SH-SY5Y (cell line): ENCODE measurements at regions not wholly inside any gene's neighbourhood (a gene's known extent, or its start where the extent isn't known, plus 50 kb on each side); places are given as distances from the start of the nearest gene placed in this dataset.

ENCODE experiments used
- GATA2 ChIP-seq: IDR thresholded peaks from 2 replicates; pipeline ENCODE4 v1.6.1; 2011; ENCODE audit warnings: mild to moderate bottlenecking, low read depth, low read length
- GATA3 ChIP-seq: IDR thresholded peaks from 2 replicates; pipeline ENCODE4 v1.6.1; 2011; ENCODE audit warnings: low read depth, mild to moderate bottlenecking, low read length, moderate library complexity

DNA sequence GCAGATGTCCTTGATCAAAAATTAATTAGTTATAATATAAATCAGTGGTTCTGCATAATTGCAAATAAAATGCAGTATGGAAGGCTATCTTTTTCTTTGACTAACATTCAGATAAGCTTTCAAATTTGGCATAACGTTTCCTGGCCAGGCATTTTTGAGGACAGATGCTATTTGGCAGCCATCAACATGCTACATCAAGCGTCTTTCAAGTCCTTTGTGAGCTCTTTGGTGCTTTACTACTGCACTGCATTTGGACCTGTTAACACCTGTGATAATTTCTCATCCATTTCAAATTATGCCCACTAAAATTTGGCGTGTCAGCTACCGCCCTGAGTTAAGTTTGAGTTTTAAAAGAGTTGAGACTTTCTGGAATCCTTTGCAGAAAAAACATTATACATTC lies 545.7 kb downstream of the STK39 start:
- TF ChIP-seq GATA3 (no peak), GATA2 (no peak)

DNA sequence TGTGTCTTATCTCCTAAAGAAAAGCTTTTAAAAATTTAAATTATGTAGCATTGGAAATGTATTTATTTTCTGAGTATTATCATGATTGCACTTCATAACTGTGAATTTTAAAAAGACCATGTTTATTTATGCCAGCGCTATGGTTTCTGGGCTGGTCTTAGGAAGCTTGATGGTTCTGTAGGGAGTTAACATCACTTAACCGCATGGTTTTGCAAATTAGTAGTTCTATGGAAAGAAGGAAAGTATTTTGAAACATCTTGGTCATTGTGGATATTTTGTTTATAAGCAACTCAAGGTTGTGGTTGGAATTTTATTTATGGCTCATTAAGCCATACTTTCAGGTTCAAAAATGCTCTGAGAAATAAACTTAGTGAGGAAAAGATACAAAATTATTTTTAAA lies 549.4 kb downstream of the STK39 start:
- no peak for TF ChIP-seq GATA3
- TF ChIP-seq GATA2, result no peak

DNA sequence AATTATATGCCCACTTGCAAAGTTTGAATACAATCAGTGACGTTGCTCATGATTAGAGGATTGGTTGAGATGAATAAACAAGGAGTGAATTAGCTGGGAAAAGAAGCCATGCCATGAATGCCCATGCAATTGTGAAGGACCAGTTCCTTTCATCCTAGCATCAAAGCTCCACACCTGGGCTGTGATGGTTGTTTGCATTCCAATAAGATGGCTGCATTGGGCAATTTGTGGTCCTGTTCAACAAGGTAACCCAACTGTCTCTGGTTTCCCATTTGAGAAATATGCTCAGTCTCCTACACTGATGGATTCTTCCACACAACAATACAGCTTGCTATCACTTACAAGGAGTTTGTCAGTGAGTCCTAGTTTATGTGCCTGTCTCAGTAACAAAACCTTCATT lies 550.2 kb downstream of the STK39 start:
- no peak for TF ChIP-seq GATA3
- TF ChIP-seq GATA2, result no peak

DNA sequence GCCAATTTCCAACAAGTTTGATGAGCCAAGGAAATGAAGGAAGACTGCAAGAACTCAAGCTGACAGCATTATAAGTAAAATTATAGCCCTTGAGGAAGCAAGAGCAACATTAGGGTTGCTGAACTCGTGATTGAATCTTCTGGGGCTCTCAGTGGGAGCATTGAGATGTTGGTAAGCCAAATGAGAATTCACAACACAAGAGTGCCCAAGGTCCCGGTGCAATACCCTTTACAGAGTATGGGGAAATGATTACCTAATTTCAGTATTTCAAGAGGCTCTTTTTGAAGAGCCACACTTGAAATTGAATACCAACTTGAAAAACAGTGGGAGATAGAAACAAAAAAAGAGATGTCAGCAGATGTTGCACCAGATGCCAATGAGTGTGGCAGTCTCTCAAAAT lies 554.5 kb downstream of the STK39 start:
- TF ChIP-seq GATA3 (no peak), GATA2 (no peak)

DNA sequence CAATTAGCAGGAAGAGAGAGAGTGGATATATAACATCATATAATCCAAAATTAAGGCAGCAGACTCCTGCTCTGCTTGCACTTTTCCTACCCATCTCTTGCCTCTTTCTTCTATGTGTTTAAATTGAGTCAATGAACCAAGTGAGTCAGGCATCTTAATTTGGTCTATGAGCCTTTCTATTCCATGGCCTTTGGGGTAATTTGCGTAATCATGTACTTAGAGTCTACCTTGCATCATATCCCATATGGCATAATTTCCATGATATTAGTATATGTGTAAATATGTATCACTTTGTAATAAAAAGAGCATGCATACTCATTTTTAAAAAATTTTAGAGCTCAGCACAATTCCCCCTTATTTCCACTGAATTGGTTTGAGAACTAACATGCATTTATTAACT lies 555.2 kb downstream of the STK39 start:
- TF ChIP-seq GATA2 (no peak), GATA3 (no peak)

DNA sequence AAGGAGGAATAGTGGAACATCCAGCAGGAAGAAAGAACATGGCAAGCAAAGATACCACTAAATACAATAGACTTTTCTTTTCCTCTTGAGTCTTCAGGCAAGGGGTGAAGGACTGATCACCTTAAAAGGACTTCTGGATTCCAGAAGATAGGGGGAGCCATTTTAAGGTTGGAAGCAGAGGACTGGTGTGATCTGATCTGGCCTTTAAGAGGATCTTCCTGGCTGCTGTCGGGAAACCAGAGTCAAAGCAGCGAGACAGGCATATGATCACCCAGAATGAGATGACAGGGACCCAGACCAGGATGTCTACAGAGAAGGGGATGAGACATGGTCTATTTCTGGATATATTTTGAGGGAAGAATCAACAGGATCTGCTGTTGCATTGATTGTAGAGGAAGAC lies 558.0 kb downstream of the STK39 start:
- no peak for TF ChIP-seq GATA2
- no peak for TF ChIP-seq GATA3

DNA sequence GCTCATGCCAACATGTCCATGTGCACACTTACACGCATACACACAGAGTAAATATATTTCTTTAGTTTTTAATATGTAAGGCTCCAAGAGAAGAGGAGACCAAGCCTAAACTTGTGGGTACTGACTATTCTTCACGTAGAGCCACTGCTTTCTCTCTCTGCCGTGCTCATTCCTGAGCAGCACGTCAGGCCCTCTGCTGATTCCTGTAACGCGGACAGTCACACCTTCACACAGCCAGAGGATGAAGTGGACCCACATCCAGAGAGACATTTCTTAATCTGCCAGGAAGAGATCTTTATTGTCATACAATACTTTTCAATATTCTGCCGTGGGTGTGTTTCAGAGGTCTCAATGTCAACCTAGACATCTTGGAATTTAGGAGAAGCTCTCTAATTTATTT lies 560.7 kb downstream of the STK39 start:
- TF ChIP-seq GATA2 (no peak), GATA3 (no peak)

DNA sequence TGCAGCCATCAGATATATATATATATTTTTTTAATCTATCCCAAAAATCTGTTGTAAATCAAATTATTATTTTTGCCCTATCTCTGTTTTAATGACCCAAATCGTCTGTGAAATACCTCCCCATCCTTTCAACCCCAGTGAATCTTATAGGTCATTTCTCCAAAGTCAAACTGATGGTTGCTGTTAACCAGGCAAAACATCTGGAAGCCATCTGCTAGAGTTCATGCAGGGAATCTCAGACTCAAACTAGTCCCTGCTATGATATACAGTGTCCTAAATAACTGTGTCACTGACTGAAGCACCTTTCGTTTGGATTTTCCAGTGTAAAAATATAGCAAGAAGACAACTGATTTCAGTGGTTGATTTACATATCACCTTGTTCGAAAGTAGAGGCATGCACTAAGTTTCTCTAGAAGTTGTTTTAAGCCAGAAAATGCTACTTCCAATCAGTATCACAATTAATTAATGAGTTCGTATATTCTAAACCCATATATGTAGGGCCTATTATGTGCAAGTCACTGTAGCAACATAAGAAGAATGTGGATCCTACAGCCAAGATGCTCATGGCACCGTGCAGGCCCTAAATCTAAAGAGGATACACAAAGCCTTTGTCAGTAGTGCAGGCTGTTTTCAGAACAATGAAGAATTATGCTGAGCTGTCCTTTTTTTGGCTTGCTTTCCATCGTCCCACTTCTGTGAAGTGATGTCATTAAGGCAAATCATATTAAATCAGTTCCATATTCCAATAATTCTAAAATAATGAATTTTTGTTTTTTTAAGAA lies 566.0 kb downstream of the STK39 start:
- no peak for TF ChIP-seq GATA3
- peak; percentile 2; the same call in 1 of the 2 replicates for TF ChIP-seq GATA2

DNA sequence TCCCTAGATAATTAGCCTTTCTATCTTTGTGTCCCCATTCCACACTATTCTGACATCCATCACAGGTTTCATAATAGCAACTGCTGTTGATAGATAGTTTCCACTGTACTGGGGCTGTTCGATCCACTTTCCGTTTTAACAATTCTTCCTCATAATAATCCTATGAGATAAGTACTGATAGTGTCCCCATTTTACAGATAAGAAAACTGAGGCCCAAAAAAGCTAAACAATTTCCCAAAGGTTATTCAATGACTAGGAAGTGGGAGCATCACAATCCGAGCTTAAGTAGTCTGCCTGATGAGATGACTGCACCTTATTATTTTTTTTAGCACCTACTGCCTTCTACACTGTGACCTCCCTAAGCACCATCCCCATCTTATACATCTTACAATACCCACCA lies 569.2 kb downstream of the STK39 start:
- TF ChIP-seq GATA2 (no peak), GATA3 (no peak)

DNA sequence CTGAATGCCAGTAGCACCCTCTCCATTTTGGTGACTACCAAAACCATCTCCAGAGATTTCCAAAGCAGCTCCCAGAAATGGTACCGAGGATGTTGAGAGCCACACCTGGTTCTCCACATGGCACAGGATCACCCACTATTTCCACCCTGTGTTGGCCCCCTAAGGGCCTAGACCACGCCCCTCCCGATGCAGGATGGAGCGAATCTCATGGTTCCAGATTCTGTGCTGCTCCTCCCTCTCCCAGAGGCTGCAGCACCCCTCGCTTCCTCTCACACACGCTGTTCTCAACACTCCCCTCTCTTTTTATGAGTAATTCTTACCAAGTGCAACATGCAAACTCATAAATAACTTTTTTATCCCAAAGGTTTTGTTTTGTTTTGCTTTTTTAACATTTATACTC lies 571.5 kb downstream of the STK39 start:
- no peak for TF ChIP-seq GATA2
- TF ChIP-seq GATA3, result no peak

DNA sequence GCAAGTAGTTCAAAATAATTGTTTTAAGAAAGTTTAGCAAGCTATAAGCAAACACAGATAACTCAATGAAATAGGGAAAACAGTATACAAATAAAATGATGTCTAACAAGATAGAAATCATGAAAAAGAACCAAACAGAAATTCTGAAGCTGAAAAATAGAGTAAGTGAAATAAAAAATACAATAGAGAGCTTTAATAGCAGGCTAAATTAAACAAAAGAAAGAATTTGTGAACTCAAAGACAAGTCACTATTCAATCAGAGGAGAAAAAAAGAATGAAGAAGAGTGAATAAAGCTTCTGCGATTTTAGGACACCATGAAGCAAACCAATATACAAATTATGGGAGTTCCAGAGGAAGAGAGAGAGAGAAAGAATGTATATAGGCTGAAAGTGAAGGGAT lies 576.8 kb downstream of the STK39 start:
- TF ChIP-seq GATA2, result no peak
- TF ChIP-seq GATA3, result no peak

DNA sequence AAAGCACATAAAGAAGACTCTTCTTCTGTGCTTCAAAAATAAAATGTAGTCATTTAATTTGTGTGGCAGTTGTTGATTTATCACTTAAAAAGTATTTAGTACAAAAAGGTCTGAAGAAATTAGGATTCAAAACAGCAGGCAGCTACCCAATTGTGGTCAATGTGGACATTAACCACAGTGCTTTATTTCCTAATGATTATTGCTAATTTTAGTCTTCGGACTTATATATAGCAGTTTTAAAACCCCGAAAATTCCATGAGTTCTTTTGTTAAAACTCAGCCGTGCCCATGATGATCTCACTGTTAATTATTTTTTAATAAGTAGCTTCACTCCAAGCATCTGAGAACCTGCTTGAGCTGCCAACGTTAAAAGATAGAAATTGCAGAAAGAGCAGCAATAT lies 594.3 kb downstream of the STK39 start:
- TF ChIP-seq GATA2 (no peak), GATA3 (no peak)

DNA sequence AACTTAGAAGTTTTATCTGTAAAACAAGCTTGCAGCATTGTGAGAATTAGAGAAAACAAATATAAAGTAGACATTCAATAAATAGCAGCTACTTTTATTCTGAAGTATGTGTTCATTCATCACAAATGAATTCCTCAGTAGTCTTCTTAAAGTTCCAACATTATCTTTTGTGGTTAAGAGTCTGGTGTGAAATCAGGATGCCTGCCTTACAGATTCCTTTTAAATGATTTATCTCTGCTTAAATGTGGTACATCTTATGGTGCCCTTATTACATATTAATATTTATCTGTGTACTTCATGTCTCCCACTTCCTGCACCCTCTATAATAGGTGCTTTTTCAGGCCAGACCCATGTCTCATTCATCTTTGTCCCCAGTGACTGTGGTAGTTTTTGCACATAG lies 595.0 kb downstream of the STK39 start:
- TF ChIP-seq GATA2 (no peak), GATA3 (no peak)

DNA sequence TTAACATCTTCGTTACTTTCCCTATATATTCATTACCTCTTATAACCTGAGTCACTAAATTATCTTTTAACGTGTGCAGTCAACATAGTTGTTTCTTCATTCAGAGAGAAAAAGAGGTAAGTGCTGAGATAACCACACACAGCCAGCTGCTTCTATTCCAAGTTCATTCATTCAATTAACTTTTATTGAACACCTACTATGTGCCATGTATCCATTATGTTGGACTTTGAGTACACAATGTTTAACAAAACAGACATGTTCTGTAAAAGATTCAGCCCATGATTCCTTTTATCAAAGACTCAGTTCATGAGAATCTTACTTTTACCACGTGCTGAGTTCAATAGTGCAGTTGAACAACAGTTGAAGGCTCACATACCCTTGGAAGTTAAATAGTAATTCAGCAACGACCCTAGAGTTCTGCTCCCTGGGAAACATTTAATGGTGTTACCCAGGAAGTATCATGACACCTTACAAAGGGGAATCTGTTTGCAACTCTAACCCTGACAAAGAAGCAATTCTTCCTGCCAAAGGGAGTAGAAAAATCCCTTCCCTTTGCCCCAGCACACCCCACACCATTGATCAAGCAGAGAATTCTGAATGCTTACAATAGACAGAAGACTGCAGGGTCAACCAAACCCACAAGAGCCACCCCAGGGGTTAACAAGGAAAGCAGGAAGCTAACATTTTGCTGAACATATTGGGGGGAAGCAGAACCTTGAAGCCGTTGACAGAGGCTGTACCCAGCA lies 595.8 kb downstream of the STK39 start:
- TF ChIP-seq GATA2 (no peak), GATA3 (no peak)

DNA sequence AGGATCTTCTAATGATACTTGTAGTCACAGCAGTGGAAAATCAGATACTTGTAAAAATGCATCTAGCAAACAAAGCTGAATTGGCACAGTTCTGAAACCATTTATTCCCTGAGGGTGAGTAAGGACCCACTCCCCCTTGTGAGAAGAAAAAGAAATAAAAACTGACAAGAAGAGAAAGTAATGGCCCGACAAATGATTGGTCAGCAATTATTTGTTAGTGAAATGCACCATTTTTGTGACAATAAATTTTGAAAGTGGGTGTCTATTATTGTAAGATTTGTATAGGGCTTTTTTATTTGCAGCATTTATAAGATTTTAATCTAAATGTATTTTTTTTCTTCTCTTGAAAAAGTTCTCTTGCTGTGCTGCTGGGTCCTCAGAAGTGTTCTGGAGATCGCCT lies 600.8 kb downstream of the STK39 start:
- TF ChIP-seq GATA3 (no peak), GATA2 (no peak)
